Stomach (tissue), 8 donors: ENCODE measurements at regions not wholly inside any gene's neighbourhood (a gene's known extent, or its start where the extent isn't known, plus 50 kb on each side); places are given as distances from the start of the nearest gene placed in this dataset.

Experiments
- DNase-seq, 2 donors: peaks; one replicate each; pipeline versions ENCODE4 v3.0.0 to v3.0.0-alpha.2; 2013 to 2019
- H3K27ac ChIP-seq, 5 donors: fragments of 200-600 bp in 4 of 5; sonication (generic) in 4 of 5; one replicate each; pipeline ENCODE4 v1.5.1; 2013 to 2019; ENCODE audit warnings: mild to moderate bottlenecking in 1 of 5, moderate library complexity in 1 of 5
- H3K27me3 ChIP-seq, 3 donors: fragments of 200-600 bp; sonication (generic); one replicate each; pipeline ENCODE4 v1.5.1; 2017 to 2019; ENCODE audit warnings: mixed run types in 1 of 3
- H3K36me3 ChIP-seq, 4 donors: fragments of 200-600 bp; sonication (generic); 1 replicate in 3 of 4; 2 replicates in 1 of 4; pipeline ENCODE4 v1.5.1; 2016 to 2019
- H3K4me1 ChIP-seq, 4 donors: fragments of 200-600 bp; sonication (generic); one replicate each; pipeline ENCODE4 v1.5.1; 2016 to 2019
- H3K4me3 ChIP-seq, 4 donors: fragments of 200-600 bp; sonication (generic) in 3 of 4; one replicate each; pipeline ENCODE4 v1.5.1; 2016 to 2019; ENCODE audit warnings: mild to moderate bottlenecking in 1 of 4
- H3K9me3 ChIP-seq, 4 donors: fragments of 200-600 bp; sonication (generic); one replicate each; pipeline ENCODE4 v1.5.1; 2016 to 2019
- CTCF ChIP-seq, 7 experiments: fragments of 450-650 bp in 4 of 7; fragments of 200-600 bp in 3 of 7; sonication (generic) in 3 of 7; IDR thresholded peaks; one replicate each; pipeline ENCODE4 v1.5.1; 2016 to 2019; ENCODE audit warnings: antibody characterized with exemption in 7 of 7, control low read depth in 2 of 7, mild to moderate bottlenecking in 1 of 7
- EP300 ChIP-seq: sonication (generic); formaldehyde crosslinking; IDR thresholded peaks from one replicate; pipeline ENCODE4 v1.6.1; 2017; ENCODE audit warnings: antibody characterized with exemption
- POLR2A ChIP-seq, 4 donors: fragments of 450-650 bp; IDR thresholded peaks; one replicate each; pipeline ENCODE4 v1.6.1; 2016; ENCODE audit warnings: antibody characterized with exemption in 4 of 4, control low read depth in 2 of 4, mild to moderate bottlenecking in 1 of 4, moderate library complexity in 1 of 4
- POLR2AphosphoS5 ChIP-seq, 3 donors: sonication (generic); formaldehyde crosslinking; IDR thresholded peaks; one replicate each; pipeline ENCODE4 v1.6.1; 2016; ENCODE audit warnings: antibody characterized with exemption in 3 of 3
- WGBS, 5 donors: extraction: QIAGEN DNeasy Blood & Tissue Kit in 3 of 5; methylation state at CpG; one replicate each; pipeline versions ENCODE4 v1.1.5 to v1.1.7; 2013 to 2018; 5-methylcytosine and 5-hydroxymethylcytosine counted together
- intact Hi-C: fragments of 100-400 bp; cut with DNase I; formaldehyde crosslinking; loops from one replicate; pipeline ENCODE4 v1.15.1; 2023; ENCODE audit warnings: low total_unique reads
- donor health status: healthy with polysubstance abuse.
- donor health status: Bipolar disorder and iron deficiency.
- donor health status: healthy.

- intact Hi-C loops: no loop called here
- no peak for TF ChIP-seq CTCF (IDR thresholded peaks at IDR 0.05)
- no peak for TF ChIP-seq POLR2AphosphoS5 (IDR thresholded peaks at IDR 0.05)
- no peak for TF ChIP-seq EP300
- no peak for TF ChIP-seq POLR2A (IDR thresholded peaks at IDR 0.05)
Measured at GRCh38 chr7:22628112-22628511, 98.9 kb upstream of the IL6 start.

GRCh38 chr7:22627136-22627535 is 99.9 kb upstream of the IL6 start:
- WGBS, 5 donors: 55 to 74% (median 60%) methylated on average over 2 of the region's 2 CpGs
- TF ChIP-seq CTCF (IDR thresholded peaks at IDR 0.05): no peak
- TF ChIP-seq EP300: no peak
- TF ChIP-seq POLR2AphosphoS5 (IDR thresholded peaks at IDR 0.05): no peak
- TF ChIP-seq POLR2A (IDR thresholded peaks at IDR 0.05): no peak

More at GRCh38 chr7:22628112-22628511, 98.9 kb upstream of the IL6 start:
- DNase-seq: no peak
- H3K9me3 ChIP-seq: no peaks in the 10 kb centered on the region
- H3K27me3 ChIP-seq: no peaks in the 10 kb centered on the region
- H3K4me1 ChIP-seq: peaks cover 0 to 2% (median 1%) of the 10 kb centered on the region in 4 donors
- H3K36me3 ChIP-seq: no peaks in the 10 kb centered on the region
- H3K4me3 ChIP-seq: no peak overlapping the region
- WGBS, 5 donors: 88 to 100% (median 95%) methylated on average over 1 of the region's 1 CpG
- H3K27ac ChIP-seq: no peak overlapping the region

GRCh38 chr7:22625251-22625650 is 101.7 kb upstream of the IL6 start:
- intact Hi-C loops: no loop called here
- no peak for DNase-seq
- WGBS, 5 donors: 74 to 94% (median 90%) methylated on average over 1 of the region's 1 CpG
- TF ChIP-seq POLR2AphosphoS5 (IDR thresholded peaks at IDR 0.05) (no peak), CTCF (IDR thresholded peaks at IDR 0.05) (no peak), POLR2A (IDR thresholded peaks at IDR 0.05) (no peak), EP300 (no peak)
- Histone ChIP-seq H3K27ac (no peak overlapping the region), H3K27me3 (no peaks in the 10 kb centered on the region), H3K36me3 (no peaks in the 10 kb centered on the region), H3K9me3 (no peaks in the 10 kb centered on the region), H3K4me3 (no peak overlapping the region), H3K4me1 (no peaks in the 10 kb centered on the region)

More at GRCh38 chr7:22627136-22627535, 99.9 kb upstream of the IL6 start:
- no peaks in the 10 kb centered on the region for H3K9me3 ChIP-seq
- intact Hi-C loops: no loop called here
- no peak for DNase-seq
- no peak overlapping the region for H3K27ac ChIP-seq
- no peaks in the 10 kb centered on the region for H3K4me1 ChIP-seq
- H3K36me3 ChIP-seq: no peaks in the 10 kb centered on the region
- no peaks in the 10 kb centered on the region for H3K27me3 ChIP-seq
- H3K4me3 ChIP-seq: no peak overlapping the region

- 90 to 97% (median 94%) methylated on average over 3 of the region's 3 CpGs for WGBS, 5 donors
- no peak overlapping the region for H3K27ac ChIP-seq
- no peaks in the 10 kb centered on the region for H3K27me3 ChIP-seq
- no peak overlapping the region for H3K4me3 ChIP-seq
- H3K9me3 ChIP-seq: no peaks in the 10 kb centered on the region
- DNase-seq: no peak
- no peaks in the 10 kb centered on the region for H3K36me3 ChIP-seq
- TF ChIP-seq POLR2AphosphoS5 (IDR thresholded peaks at IDR 0.05): no peak
- TF ChIP-seq POLR2A (IDR thresholded peaks at IDR 0.05): no peak
- TF ChIP-seq CTCF (IDR thresholded peaks at IDR 0.05): no peak
- TF ChIP-seq EP300: no peak
- H3K4me1 ChIP-seq: no peaks in the 10 kb centered on the region
- intact Hi-C loops: no loop called here
Measured at GRCh38 chr7:22624781-22625180, 102.2 kb upstream of the IL6 start.
